Fibroblast of the conjunctiva (primary cell): ENCODE measurements at regions not wholly inside any gene's neighbourhood (a gene's known extent, or its start where the extent isn't known, plus 50 kb on each side); places are given as distances from the start of the nearest gene placed in this dataset.
"Not testable (repeated sequence)": the region's sequence is repeated elsewhere in the genome, so short reads cannot be mapped to it uniquely, and the experiment has no call there.

Source experiments
- DNase-seq: peaks from one replicate; pipeline ENCODE4 v3.0.0-alpha.2; 2010; ENCODE audit warnings: low read depth

DNA sequence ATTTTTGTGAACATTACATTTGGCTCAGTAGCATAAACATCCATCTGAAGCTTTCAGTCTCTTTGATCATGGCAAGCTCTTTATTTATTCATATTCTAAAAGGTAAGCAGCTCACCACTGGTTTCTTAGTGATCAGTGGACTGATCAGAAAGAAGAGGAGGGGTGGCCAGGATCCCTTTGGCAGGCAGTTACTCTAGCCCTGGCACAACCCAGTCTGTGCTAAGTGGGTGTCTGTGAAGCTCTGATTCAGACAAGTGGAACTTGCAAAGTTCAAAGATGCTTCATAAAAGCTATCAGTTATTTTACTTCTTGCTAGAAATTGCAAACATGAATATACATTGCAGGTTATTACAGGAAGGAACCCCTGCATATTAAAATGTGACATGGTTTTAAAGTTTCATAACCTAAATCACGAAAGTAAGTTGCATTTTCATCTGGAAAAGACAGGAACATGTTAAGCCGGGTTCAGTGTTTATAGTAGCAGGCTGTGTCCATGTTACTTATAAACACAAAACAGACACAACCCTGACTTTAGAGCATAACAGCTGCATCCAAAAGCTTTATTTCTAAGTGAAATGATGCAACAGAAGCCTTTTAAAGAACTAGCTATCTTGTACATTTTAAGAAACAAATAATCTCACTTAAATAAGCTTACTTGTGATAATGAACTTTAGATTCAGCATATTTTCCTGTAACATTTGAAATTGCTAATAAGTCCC lies 785.3 kb downstream of the MCTP2 start:
- DNase-seq = no peak

GRCh38 chr15:95017666-95018328 lies 786.4 kb downstream of the MCTP2 start:
- no peak for DNase-seq

GRCh38 chr15:95018888-95019545 lies 787.7 kb downstream of the MCTP2 start:
- no peak for DNase-seq

DNA sequence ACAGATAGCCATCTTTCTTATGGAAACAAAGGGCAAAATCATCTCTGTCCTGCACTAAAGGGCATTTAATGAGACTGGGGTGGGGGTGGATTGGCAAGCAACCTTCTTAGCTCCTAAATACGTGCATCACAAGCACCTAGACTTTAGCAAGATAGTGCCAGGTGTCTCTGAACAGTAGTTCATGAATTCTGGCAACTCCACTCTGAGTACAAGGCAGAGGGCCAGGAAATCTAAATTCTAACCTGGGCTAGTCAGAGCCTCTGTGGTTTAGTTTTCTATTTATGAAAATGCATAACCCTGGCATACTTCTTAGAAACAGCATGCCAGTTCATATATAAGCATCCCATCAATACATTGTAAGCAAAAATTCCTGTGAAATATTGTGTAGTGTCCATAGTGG lies 788.5 kb downstream of the MCTP2 start:
- DNase-seq = no peak

DNA sequence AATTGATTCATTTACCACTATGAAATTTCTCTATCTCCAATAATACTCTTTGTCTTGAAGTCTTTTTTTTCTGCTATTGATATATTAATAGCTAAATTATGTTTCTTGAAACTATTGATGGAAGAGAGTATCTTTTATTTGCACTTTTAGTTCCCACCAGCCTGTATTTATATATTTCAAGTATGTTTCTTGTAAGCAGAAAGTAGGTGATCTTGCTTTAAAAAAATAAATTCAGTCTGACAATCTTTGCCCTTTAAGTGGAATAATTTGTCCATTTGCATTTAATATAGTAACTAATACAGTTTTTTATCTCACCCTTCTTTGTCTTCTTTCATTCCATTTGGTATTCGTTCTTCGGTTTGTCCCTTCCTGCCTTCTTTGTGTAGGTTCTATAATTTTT lies 790.5 kb downstream of the MCTP2 start:
- no peak for DNase-seq

- DNase-seq = peak; percentile 20
Measured at GRCh38 chr15:95024351-95024750, 793.0 kb downstream of the MCTP2 start.

DNA sequence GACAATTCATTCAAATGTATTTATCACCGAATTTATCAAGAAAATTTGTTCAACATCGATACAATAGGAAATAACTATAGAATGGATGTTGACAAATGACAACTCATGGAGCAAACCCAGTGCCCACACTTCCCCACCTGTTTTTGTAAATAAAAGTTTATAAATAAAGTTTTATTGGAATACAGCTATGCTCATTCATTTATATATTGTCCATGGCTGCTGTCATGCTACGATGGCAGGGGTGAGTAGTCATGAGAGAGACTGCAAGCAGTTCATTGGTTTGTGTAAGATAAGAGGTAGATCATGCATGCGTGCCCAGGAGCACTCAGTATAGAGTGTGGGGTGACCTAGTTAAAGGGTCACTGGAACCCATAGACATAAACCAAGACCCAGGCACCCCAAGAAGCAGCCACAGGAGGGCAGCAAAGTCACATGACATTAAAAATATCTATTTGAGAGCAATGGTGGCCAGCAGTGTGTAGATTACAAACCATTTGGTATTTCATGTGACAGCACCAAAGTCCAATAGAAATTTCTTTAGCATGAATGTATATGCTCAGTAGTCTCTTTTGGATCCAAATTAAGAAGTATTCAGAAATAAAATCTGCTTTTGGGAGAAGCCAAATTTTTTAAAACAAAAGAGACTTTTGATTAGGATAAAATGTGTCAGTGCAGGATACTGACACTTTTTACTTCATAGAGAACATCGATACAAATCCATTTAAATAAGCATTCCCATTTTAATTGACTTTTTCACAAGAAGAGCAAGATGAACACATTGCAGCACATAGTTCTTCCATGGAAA lies 794.8 kb downstream of the MCTP2 start:
- peak; percentile 41 for DNase-seq

GRCh38 chr15:95027981-95028380 lies 796.6 kb downstream of the MCTP2 start:
- no peak for DNase-seq

DNA sequence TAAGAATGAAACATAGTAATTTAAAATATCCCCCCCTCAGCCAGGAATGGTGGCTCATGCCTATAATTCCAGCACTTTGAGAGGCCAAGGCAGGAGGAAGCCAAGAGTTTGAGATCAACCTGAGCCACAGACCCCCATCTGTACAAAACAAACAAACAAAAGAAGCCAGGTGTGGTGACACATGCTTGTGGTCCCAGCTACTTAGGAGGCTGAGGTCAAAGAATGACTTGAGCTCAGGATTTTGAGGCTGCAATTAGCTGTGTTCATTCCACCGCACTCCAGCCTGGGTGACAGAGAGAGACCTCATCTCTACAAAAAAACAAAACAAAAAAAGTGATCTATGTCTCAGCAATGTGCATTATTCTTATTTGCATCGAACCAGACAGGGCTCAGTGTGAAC lies 800.8 kb downstream of the MCTP2 start:
- DNase-seq = no peak

DNA sequence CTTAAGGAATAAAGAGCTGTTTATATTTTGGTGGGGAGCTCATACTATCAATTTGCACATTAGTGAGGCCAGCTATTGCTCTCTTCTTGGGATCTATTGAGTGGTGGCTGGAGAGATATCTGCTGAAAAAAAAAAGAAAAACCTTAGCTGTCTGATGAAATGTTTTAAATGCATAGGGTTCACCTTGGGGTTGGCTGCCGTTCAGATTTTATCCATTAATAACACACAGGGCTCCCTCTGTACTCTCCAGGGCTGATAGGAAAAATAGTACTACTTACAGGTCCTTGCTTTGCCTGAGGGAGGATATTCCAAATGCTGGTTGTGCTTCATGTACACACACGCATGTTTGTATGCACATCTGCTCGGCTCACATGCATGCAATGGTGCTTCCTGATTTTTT lies 803.7 kb downstream of the MCTP2 start:
- no peak for DNase-seq

- DNase-seq = no peak
Measured at GRCh38 chr15:95041297-95041696, 809.9 kb downstream of the MCTP2 start.

DNA sequence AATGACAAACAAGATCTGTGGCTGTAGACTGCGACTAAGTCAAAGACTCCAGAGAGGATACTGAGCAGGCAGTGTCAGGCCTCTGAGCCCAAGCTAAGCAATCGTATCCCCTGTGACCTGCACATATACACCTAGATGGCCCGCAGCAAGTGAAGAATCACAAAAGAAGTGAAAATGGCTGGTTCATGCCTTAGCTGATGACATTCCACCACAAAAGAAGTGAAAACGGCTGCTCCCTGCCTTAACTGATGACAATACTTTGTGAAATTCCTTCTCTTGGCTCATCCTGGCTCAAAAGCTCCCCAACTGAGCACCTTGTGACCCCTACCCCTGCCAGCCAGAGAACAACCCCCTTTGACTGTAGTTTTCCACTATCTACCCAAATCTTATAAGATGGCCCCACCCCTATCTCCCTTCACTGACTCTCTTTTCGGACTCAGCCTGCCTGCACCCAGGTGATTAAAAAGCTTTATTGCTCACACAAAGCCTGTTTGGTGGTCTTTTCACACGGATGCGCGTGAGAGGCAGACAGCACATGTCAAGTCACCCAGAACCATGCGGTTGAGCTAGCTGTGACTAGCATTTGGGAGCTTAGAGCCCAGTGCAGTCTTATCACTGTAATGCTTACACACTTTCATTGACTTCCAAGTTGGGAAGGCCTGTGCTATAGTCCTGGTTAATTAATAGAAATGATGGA lies 812.0 kb downstream of the MCTP2 start:
- not testable (repeated sequence) for DNase-seq

GRCh38 chr15:95043933-95044313 lies 812.6 kb downstream of the MCTP2 start:
- DNase-seq = no peak

DNA sequence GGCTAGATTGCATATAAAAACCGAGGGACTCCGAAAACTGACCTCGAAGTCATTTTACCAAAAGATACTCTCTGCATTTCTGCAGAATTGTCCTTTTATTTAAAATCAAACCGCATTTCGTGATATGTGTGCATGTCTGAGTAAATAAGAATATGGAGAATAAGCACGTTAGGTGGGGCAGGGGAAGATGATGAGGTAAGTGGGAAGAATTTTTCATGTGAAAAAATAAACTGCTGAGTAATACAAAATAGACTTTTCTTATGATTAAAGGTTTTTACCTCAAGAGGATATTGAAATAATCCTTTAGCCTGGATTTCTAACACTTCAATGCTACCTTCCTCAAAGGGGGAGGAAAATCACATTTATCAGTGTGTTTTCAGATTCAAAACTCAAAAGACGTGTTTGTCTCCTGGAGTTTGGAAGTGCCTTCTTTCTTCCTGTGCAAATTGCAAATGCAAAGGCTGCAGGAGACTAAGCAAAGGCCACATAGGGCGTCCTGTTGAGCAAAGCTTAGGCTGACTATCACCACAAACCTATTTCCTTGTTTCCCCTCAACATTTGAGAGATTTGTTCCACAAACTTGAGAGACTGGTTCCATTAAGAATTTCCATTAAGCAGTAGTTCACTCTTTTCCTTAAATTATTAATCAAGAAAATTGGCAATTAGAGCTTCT lies 813.5 kb downstream of the MCTP2 start:
- DNase-seq = no peak

- DNase-seq = peak; percentile 6
Measured at GRCh38 chr15:95051861-95052260, 820.5 kb downstream of the MCTP2 start.

DNA sequence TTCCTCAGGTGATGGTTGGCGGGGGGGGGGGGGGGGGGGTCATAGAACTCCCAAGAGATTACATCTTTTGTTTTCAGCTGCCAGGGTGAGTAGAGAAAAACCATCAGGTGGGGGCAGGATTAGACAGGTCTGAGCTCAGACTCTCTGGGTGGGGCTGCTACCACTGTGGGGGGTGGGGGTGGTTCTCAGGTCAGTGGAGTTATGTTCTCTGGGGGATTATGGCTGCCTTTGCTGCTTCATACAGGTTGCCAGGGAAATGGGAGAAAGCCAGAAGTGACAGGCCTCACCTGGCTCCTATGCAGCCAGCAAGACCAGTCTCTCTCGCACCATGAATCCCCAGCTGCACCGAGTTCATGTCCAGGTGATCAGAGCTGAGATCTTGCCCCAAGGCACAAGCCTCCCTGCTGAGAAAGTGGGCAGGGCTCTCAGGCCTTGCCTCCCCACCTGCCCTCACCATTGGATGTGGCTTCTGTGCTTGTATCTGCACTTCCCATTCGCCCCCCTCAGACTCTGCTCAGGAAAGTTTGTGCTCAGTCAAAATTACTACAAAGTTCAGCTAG lies 828.1 kb downstream of the MCTP2 start:
- no peak for DNase-seq

DNA sequence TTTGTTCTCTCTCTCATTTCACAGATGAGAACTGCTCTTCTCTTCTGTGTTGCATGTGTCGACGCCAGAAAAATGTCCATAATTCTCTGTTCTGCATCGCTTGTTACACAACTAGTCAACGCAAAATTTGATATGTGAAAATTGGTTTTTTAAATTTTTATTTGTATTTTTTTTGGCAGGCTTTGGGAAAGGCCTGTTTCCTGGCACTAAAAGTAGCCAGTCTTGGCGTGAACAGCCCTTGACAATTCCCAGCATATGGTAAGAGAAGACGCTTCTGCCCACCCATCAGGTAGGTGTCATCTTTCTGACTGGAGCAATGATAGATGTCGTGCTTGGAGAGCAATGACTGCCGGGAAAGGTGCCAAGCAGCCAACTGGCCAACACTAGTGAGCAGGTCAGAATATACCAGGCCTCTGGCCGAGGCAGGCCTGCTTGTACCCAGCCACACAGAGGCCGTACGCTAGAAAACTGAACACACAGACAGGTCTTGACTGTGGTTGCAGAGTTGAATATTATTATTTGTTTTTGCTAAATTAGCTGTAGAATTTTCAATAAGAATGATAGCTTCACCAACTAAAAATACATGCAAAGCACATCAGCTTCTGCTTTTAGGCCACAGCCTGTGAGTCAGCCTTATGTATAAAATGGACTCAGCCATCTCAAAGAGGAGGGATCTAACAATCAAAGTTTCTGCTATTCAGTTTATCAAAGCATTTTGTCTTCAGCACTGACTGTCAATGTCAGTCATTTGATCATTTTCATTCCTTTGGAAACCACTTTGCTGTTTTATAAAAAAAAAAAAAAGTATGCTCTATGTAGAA lies 837.5 kb downstream of the MCTP2 start:
- no peak for DNase-seq

DNA sequence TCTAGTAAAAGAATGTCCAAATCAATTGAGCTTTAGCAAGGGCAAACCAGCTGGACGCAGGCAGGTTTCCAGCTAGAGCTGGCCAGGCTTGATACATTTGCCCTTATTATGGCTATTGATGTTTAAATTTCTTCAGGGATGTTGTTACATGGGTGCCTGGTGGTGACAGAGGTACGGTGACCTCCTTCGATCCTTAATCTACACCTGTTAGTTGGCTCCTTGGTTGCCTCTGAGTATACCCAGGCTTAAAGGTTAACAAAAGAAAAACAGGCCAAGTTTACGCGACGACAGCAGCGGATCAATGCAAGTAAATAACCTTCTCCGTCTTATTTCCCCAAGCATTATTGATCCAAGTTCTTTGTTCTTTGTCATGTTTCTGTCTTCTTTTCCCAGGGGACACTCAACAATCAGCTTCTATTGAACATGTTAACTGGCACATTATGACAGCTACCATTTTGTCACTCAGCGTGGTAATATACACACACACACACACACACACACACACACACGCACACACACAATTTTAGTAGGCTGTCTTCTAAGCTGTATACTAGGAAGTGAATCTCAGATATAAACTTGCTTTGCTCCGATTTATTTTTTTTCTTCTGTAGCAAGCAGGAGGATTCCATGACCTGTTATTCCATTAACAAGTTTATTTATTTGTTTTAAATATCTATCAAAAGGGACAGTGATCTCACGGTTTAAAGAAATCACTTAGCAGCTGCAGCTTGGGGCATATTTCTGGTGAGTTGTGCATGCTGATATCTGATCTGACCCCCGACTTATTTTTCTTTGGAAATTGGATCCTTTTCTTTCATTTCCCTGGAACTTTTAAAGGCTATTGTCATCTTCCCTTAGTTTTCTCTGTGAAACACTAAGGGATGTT lies 844.7 kb downstream of the MCTP2 start:
- DNase-seq = no peak

GRCh38 chr15:95076678-95076990 lies 845.3 kb downstream of the MCTP2 start:
- no peak for DNase-seq
